ENCODE measurements at regions not wholly inside any gene's neighbourhood (a gene's known extent, or its start where the extent isn't known, plus 50 kb on each side); places are given as distances from the start of the nearest gene placed in this dataset.

- Histone ChIP-seq H3K27me3 (ENCODE audit: insufficient read depth, low read length) (no peaks in the 10 kb centered on the region), H3K27ac (ENCODE audit: low read depth, low read length) (no peak overlapping the region), H3K4me3 (ENCODE audit: low read length in 2 of 2) (no peak overlapping the region), H3K4me1 (ENCODE audit: insufficient read depth, low read length) (no peaks in the 10 kb centered on the region), H3K36me3 (ENCODE audit: insufficient read depth, low read length) (no peaks in the 10 kb centered on the region), H3K9me3 (ENCODE audit: control insufficient read depth in 1 of 2, low read length in 2 of 2) (no peaks in the 10 kb centered on the region)
- CTCF ChIA-PET (ENCODE audit: partially characterized antibody), result no interaction called here
- peaks cover 0 to 2% (median 0%) of the 10 kb centered on the region in 8 donors for H3K9me3 Mint-ChIP-seq
- no peaks in the 10 kb centered on the region for H3K36me3 Mint-ChIP-seq
- POLR2A ChIA-PET (ENCODE audit: partially characterized antibody), result no interaction called here
- intact Hi-C loops (cut with micrococcal nuclease), result no loop called here
- peaks cover 6 to 7% of the 10 kb centered on the region in 2 donors for H3K27me3 Mint-ChIP-seq
- no peaks in the 10 kb centered on the region for H3K4me1 Mint-ChIP-seq
- no peak for DNase-seq
- H3K4me3 Mint-ChIP-seq, result no peak overlapping the region
- H3K27ac Mint-ChIP-seq, result no peak overlapping the region
Measured at GRCh38 chr5:168104811-168105481, 186.5 kb upstream of the WWC1 start.

DNA sequence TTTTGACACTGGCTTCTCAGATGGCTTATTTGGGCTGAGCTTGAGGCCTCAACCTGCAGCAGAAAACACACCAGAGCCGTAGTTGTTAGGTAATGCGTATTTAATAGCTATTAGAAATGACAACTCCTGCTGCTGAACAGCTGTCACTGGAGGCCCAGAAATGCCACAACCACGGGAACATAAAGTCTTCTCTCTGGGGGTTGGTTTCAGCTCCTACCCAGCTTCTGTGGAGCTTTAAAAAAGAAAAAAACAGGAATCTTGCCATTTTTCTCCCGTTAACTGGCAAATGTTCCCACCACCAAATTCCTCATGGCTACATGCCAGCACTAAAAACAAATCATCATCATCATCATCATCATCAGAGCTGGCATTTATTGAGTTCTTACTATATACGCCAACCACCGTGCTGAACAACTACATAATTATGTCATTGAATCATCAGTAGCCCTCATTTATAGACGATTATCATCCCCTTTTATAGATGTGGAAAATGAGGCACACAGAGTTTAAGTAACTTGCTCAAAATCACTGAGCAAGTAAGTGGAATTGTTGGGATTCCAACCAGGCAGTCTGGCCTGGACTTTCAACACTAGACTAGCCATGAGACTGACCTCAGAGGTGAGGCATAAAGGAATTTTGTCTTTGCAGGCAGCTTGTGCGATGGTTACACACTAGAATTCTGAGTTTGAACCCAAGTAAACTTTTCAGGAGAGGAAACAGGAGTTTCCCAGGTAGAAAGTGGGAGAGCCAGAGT is 185.3 kb upstream of the WWC1 start:
- POLR2A ChIA-PET (ENCODE audit: partially characterized antibody), result no interaction called here
- no peak for DNase-seq
- no peak overlapping the region for H3K27ac Mint-ChIP-seq

GRCh38 chr5:168109441-168109840 is 182.0 kb upstream of the WWC1 start:
- no peaks in the 10 kb centered on the region for H3K4me1 Mint-ChIP-seq
- CTCF ChIA-PET (ENCODE audit: partially characterized antibody), result no interaction called here
- H3K36me3 Mint-ChIP-seq, result no peaks in the 10 kb centered on the region
- no peak overlapping the region for H3K27ac ChIP-seq (ENCODE audit: low read depth, low read length)
- H3K4me3 ChIP-seq (ENCODE audit: low read length in 2 of 2), result no peak overlapping the region
- no peaks in the 10 kb centered on the region for H3K36me3 ChIP-seq (ENCODE audit: insufficient read depth, low read length)
- POLR2A ChIA-PET (ENCODE audit: partially characterized antibody), result no interaction called here
- no peaks in the 10 kb centered on the region for H3K27me3 ChIP-seq (ENCODE audit: insufficient read depth, low read length)
- H3K9me3 ChIP-seq (ENCODE audit: control insufficient read depth in 1 of 2, low read length in 2 of 2), result no peaks in the 10 kb centered on the region
- H3K4me1 ChIP-seq (ENCODE audit: insufficient read depth, low read length), result no peaks in the 10 kb centered on the region
- peaks cover 11 to 12% of the 10 kb centered on the region in 2 donors for H3K27me3 Mint-ChIP-seq
- no peak overlapping the region for H3K27ac Mint-ChIP-seq
- no peak for DNase-seq
- peaks cover 0 to 3% (median 0%) of the 10 kb centered on the region in 8 donors for H3K9me3 Mint-ChIP-seq
- intact Hi-C loops (cut with micrococcal nuclease), result no loop called here
- H3K4me3 Mint-ChIP-seq, result no peak overlapping the region

More for the DNA sequence above, 185.3 kb upstream of the WWC1 start:
- H3K4me3 Mint-ChIP-seq, result no peak overlapping the region
- H3K9me3 Mint-ChIP-seq, result peaks cover 0 to 3% (median 0%) of the 10 kb centered on the region in 8 donors
- H3K27me3 ChIP-seq (ENCODE audit: insufficient read depth, low read length), result no peaks in the 10 kb centered on the region
- H3K9me3 ChIP-seq (ENCODE audit: control insufficient read depth in 1 of 2, low read length in 2 of 2), result no peaks in the 10 kb centered on the region
- no peak overlapping the region for H3K4me3 ChIP-seq (ENCODE audit: low read length in 2 of 2)
- H3K36me3 Mint-ChIP-seq, result no peaks in the 10 kb centered on the region
- no peaks in the 10 kb centered on the region for H3K36me3 ChIP-seq (ENCODE audit: insufficient read depth, low read length)
- intact Hi-C loops (cut with micrococcal nuclease), result no loop called here
- no peaks in the 10 kb centered on the region for H3K4me1 ChIP-seq (ENCODE audit: insufficient read depth, low read length)
- CTCF ChIA-PET (ENCODE audit: partially characterized antibody), result no interaction called here
- H3K4me1 Mint-ChIP-seq, result no peaks in the 10 kb centered on the region
- H3K27me3 Mint-ChIP-seq, result peaks cover 7 to 11% of the 10 kb centered on the region in 2 donors
- H3K27ac ChIP-seq (ENCODE audit: low read depth, low read length), result no peak overlapping the region

DNA sequence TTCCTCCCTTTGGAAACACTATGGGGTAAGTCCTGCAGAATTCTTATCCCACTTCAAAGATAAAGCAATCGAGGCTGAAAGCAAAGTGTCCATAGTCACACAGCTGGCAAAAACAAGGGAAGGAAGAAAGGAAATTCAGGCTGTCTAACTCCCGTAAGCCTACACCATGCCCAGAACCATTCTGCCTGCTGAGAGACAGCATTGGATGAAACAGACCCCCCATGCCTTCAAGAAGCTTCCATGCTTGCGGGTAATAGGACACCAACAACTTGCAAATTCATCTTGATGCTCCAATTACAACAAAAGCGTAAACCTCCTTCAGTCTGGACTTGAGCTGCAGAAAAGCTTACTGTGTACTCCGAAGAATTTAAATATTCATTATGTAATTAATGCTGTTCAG is 181.1 kb upstream of the WWC1 start:
- H3K36me3 ChIP-seq (ENCODE audit: insufficient read depth, low read length), result no peaks in the 10 kb centered on the region
- no peaks in the 10 kb centered on the region for H3K36me3 Mint-ChIP-seq
- no peak overlapping the region for H3K27ac ChIP-seq (ENCODE audit: low read depth, low read length)
- no peak overlapping the region for H3K4me3 ChIP-seq (ENCODE audit: low read length in 2 of 2)
- intact Hi-C loops (cut with micrococcal nuclease), result no loop called here
- peaks cover 0 to 3% (median 0%) of the 10 kb centered on the region in 8 donors for H3K9me3 Mint-ChIP-seq
- no peaks in the 10 kb centered on the region for H3K4me1 ChIP-seq (ENCODE audit: insufficient read depth, low read length)
- H3K4me3 Mint-ChIP-seq, result no peak overlapping the region
- no peaks in the 10 kb centered on the region for H3K4me1 Mint-ChIP-seq
- no peaks in the 10 kb centered on the region for H3K9me3 ChIP-seq (ENCODE audit: control insufficient read depth in 1 of 2, low read length in 2 of 2)
- H3K27ac Mint-ChIP-seq, result no peak overlapping the region
- DNase-seq, result no peak
- ChIA-PET CTCF (ENCODE audit: partially characterized antibody) (no interaction called here), POLR2A (ENCODE audit: partially characterized antibody) (no interaction called here)
- H3K27me3 Mint-ChIP-seq, result peaks cover 10% of the 10 kb centered on the region in 2 donors
- H3K27me3 ChIP-seq (ENCODE audit: insufficient read depth, low read length), result no peaks in the 10 kb centered on the region

DNA sequence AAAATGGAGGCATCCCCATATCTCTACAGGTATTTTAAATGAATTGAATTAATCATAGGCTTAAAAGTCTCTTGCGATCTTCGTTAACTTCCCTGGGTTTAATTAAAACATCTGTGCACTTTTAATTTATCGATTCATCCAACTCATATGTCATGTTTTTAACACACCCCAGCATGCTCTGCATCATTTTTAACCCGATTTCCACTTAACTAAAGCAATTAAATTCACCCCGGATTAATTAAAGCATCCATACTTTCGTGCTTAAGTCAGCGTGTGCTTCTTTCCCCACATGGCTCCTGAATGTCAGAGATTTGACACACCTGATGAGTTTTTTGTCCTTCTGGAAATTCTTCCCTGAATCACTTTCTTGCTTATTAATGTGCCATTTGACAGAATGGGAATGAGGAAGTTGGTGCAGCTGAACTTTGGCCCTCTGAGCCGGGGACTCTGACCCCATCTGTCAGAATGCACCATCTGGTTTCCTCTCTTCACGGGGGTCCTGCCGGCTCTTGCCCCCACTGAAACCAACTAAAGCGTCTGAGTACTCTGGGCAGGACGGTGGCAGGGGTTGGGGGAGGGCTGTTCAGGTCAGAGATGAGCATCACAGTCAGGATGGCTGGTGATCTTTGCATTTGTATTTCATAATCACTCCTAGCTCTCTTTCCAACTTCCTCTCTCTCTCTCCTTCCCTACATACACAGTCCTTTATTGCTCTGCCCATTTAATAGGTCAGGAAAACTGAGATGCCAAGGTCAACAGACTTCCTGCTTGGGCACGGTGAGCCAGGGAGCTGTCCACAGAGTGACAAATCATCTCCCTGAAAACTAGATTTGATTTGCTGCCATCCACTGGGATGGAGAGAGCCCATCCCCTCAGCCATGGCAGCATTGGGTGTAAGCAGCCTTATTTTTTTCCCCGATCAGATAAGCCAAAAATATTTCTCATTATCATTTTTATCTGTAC is 180.3 kb upstream of the WWC1 start:
- no peaks in the 10 kb centered on the region for H3K27me3 ChIP-seq (ENCODE audit: insufficient read depth, low read length)
- CTCF ChIA-PET (ENCODE audit: partially characterized antibody), result no interaction called here

GRCh38 chr5:168114444-168115017 is 176.9 kb upstream of the WWC1 start:
- H3K27ac Mint-ChIP-seq, result no peak overlapping the region
- Histone ChIP-seq H3K4me3 (ENCODE audit: low read length in 2 of 2) (no peak overlapping the region), H3K27me3 (ENCODE audit: insufficient read depth, low read length) (no peaks in the 10 kb centered on the region), H3K9me3 (ENCODE audit: control insufficient read depth in 1 of 2, low read length in 2 of 2) (no peaks in the 10 kb centered on the region), H3K36me3 (ENCODE audit: insufficient read depth, low read length) (no peaks in the 10 kb centered on the region), H3K27ac (ENCODE audit: low read depth, low read length) (no peak overlapping the region), H3K4me1 (ENCODE audit: insufficient read depth, low read length) (no peaks in the 10 kb centered on the region)
- H3K4me3 Mint-ChIP-seq, result no peak overlapping the region
- CTCF ChIA-PET (ENCODE audit: partially characterized antibody), result interaction anchor here (1.2 kb wide), 1 partner anchor 13 kb away, joined by 3 read pairs; no protein-coding TSS in a partner anchor
- peaks cover 0 to 9% (median 3%) of the 10 kb centered on the region in 4 donors for H3K4me1 Mint-ChIP-seq
- H3K36me3 Mint-ChIP-seq, result no peaks in the 10 kb centered on the region
- peak in 3 of 5 donors; percentile 4 to 17 (median 6) for DNase-seq
- POLR2A ChIA-PET (ENCODE audit: partially characterized antibody), result no interaction called here
- intact Hi-C loops (cut with micrococcal nuclease), result loop anchor here (1.0 kb wide), 1 partner anchor 105 kb away; no protein-coding TSS in a partner anchor
- peaks cover 0 to 1% (median 0%) of the 10 kb centered on the region in 8 donors for H3K9me3 Mint-ChIP-seq
- H3K27me3 Mint-ChIP-seq, result peaks cover 6 to 7% of the 10 kb centered on the region in 2 donors

More for the DNA sequence above, 180.3 kb upstream of the WWC1 start:
- Histone ChIP-seq H3K4me1 (ENCODE audit: insufficient read depth, low read length) (no peaks in the 10 kb centered on the region), H3K4me3 (ENCODE audit: low read length in 2 of 2) (no peak overlapping the region), H3K9me3 (ENCODE audit: control insufficient read depth in 1 of 2, low read length in 2 of 2) (no peaks in the 10 kb centered on the region), H3K27ac (ENCODE audit: low read depth, low read length) (no peak overlapping the region), H3K36me3 (ENCODE audit: insufficient read depth, low read length) (no peaks in the 10 kb centered on the region)
- peaks cover 6 to 10% of the 10 kb centered on the region in 2 donors for H3K27me3 Mint-ChIP-seq
- H3K36me3 Mint-ChIP-seq, result no peaks in the 10 kb centered on the region
- no peak for DNase-seq
- intact Hi-C loops (cut with micrococcal nuclease), result no loop called here
- H3K4me3 Mint-ChIP-seq, result no peak overlapping the region
- peaks cover 0 to 3% (median 0%) of the 10 kb centered on the region in 8 donors for H3K9me3 Mint-ChIP-seq
- POLR2A ChIA-PET (ENCODE audit: partially characterized antibody), result no interaction called here
- H3K27ac Mint-ChIP-seq, result no peak overlapping the region
- no peaks in the 10 kb centered on the region for H3K4me1 Mint-ChIP-seq

Measured in CD4-positive, alpha-beta memory T cell (primary cell).